ENCODE measurements at regions not wholly inside any gene's neighbourhood (a gene's known extent, or its start where the extent isn't known, plus 50 kb on each side); places are given as distances from the start of the nearest gene placed in this dataset.
"Not testable (repeated sequence)": the region's sequence is repeated elsewhere in the genome, so short reads cannot be mapped to it uniquely, and the experiment has no call there.

- no peak for DNase-seq
These were observed 376.2 kb upstream of the SEMA3C start for GRCh38 chr7:81294897-81295515.

- DNase-seq = no peak
These were observed 375.0 kb upstream of the SEMA3C start for GRCh38 chr7:81293806-81294205.

DNA sequence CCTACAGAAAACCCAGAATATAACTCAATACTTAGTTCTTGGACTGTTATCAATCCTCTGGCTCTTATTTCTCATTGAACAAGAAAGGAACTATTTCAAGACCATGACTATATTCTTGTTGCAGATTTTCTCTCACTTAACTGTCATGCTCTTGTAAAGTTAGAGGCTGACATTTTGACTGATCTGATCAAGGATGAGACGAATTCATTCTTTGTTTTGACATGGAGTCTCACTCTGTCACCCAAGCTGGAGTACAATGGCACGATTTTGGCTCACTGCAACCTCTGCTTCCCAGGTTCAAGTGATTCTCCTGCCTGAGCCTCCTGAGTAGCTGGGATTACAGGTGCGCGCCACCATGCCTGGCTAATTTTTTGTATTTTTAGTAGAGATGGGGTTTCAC is 367.9 kb upstream of the SEMA3C start:
- not testable (repeated sequence) for DNase-seq

GRCh38 chr7:81285142-81285871 is 366.5 kb upstream of the SEMA3C start:
- DNase-seq = no peak

- no peak for DNase-seq
These were observed 365.7 kb upstream of the SEMA3C start for GRCh38 chr7:81284576-81284975.

DNA sequence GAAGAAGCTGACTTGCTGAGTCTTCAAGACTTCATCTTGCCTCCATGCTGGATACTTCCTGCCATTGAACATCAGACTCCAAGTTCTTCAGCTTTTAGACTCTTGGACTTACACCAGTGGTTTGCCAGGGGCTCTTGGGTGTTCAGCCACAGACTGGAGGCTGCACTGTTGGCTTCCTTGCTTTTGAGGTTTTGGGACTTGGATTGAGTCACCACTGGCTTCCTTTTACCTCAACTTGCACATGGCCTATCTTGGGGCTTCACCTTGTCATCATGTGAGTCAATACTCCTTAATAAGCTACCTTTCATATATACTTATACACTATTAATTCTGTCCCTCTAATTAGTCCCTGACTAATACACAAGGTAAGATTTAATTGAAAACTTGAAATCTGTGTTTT is 361.7 kb upstream of the SEMA3C start:
- DNase-seq = no peak

- DNase-seq = no peak
These were observed 358.8 kb upstream of the SEMA3C start for GRCh38 chr7:81277691-81278090.

GRCh38 chr7:81273601-81274397 is 354.9 kb upstream of the SEMA3C start:
- DNase-seq = no peak

- no peak for DNase-seq
These were observed 353.3 kb upstream of the SEMA3C start for GRCh38 chr7:81272176-81272575.

DNA sequence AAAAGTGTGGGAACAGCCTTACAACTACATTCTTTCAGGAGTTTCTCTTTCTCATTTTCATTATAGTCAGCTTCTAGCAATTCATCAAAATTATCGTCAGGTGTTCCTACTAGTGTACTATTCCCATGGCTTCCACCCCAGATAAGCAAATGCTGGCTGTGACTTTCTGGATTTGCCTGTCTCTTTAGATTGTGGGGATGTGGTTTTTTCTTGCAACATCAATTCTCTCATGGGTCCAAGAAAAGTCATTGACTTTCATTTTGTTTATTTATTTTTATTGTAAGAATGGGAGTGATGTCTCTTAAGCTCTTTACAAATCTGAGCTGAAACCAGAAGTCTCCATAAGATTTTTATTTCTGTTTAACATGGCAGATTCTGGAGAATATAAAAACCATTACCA is 349.7 kb upstream of the SEMA3C start:
- no peak for DNase-seq

- DNase-seq = no peak
These were observed 348.7 kb upstream of the SEMA3C start for GRCh38 chr7:81267508-81267907.

GRCh38 chr7:81264116-81264515 is 345.3 kb upstream of the SEMA3C start:
- DNase-seq = no peak

GRCh38 chr7:81260152-81260551 is 341.3 kb upstream of the SEMA3C start:
- no peak for DNase-seq

- peak in 1 of 56 donors; percentile 1 for DNase-seq
These were observed 338.1 kb upstream of the SEMA3C start for GRCh38 chr7:81256991-81257390.

GRCh38 chr7:81248420-81248819 is 329.6 kb upstream of the SEMA3C start:
- DNase-seq = no peak

DNA sequence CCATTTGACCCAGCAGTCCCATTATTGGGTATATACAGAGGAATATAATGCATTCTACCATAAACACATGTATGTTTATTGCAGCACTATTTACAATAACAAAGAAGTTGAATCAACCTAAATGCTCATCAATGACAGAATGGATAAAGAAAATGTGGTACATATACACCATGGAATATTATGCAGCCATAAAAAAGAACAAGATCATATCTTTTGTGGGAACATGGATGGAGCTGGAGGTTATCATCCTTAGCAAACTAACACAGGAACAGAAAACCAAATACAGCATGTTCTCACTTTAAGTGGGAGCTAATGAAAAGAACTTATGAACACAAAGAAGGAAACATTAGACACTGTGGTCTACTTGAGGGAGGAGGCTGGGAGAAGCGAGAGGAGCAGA is 328.5 kb upstream of the SEMA3C start:
- DNase-seq = not testable (repeated sequence)

GRCh38 chr7:81245353-81245752 is 326.5 kb upstream of the SEMA3C start:
- no peak for DNase-seq

GRCh38 chr7:81244224-81244623 is 325.4 kb upstream of the SEMA3C start:
- DNase-seq = no peak

GRCh38 chr7:81236560-81236959 is 317.7 kb upstream of the SEMA3C start:
- no peak for DNase-seq

DNA sequence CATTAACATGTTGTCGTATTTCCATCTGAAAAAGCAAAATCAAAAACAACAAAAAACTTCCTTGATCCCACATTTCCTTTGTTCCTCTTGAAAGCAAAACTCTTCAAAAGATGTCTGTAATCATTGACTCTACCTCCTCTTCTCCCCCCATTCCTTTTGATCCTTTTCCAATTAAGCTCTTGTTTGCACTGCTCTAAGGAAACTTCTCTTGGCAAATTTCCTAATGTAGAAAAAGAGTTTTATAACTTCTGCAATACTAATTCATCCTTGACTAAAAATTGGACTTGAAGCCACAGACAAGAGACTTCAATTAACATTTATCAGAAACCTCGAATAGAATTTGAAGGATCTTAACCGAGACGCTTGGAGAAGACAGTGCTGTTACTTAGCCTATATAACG is 317.1 kb upstream of the SEMA3C start:
- no peak for DNase-seq

GRCh38 chr7:81234896-81235295 is 316.0 kb upstream of the SEMA3C start:
- DNase-seq = no peak

GRCh38 chr7:81233208-81233940 is 314.5 kb upstream of the SEMA3C start:
- no peak for DNase-seq

All from nucleus accumbens (tissue), 56 donors.